HG02852 (cell line): ENCODE measurements at regions not wholly inside any gene's neighbourhood (a gene's known extent, or its start where the extent isn't known, plus 50 kb on each side); places are given as distances from the start of the nearest gene placed in this dataset.
"Not testable (repeated sequence)": the region's sequence is repeated elsewhere in the genome, so short reads cannot be mapped to it uniquely, and the experiment has no call there.

ENCODE experiments used
- ATAC-seq: cut with Tn5 transposase; IDR thresholded peaks from one replicate; pipeline ENCODE4 v1.9.1; 2021; ENCODE audit warnings: mild to moderate bottlenecking, moderate library complexity; ENCODE audit not compliant: unreplicated experiment

DNA sequence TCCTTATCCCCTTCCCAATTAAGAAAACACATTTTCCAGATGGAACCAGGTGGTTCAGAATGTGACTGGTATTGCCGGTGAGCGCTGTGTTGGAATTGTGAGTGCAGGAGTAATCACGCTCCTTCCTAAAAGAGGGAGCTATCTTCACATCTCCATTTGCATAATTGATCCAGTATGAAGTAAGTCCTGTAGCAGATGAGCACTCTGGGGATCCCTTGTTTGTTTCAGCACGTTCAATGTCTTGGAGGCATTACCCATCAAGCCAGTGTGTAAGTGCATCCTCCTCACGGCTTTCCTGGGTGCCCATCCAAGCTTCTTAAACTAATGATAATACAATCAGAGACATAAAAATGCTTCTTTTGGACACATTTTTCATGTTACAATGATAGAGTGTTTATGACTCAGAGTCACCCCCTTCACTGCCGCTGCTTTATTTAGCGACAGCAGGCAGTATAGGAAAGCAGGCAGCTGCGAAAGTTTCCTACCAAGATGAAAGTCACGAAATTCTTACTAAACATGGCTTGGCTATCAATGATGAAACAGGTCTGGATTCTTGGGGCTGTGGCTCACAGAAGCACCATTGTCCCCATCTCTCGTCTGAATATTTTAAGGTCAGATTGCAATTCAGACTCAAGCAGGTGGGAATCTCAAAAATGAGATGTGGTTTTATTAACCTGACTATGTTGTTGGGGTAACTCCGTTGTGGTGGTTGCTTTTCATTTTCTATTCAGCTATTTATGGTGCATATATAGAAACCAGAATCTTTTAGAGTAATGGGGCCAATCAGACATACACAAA lies 346.3 kb upstream of the MDFIC2 start:
- ATAC-seq: no peak

DNA sequence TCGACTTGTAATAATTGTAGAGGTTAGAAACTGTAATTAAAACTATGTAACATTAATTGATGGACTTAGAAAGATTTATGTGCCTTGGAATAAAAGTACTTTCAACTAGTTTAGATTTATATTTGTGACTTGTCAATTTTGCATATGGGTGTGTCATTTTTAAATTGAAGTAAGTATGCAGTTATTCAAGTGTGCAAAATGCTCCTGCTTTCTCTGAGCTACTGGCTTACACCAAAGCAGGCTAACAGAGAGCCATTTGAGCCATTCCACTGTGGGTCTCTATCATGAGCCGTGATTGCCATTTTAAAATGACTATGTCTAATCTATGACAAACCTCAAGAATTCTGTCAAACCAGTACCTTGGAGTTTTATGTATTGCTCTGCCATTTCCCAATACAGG lies 345.0 kb upstream of the MDFIC2 start:
- no peak for ATAC-seq

DNA sequence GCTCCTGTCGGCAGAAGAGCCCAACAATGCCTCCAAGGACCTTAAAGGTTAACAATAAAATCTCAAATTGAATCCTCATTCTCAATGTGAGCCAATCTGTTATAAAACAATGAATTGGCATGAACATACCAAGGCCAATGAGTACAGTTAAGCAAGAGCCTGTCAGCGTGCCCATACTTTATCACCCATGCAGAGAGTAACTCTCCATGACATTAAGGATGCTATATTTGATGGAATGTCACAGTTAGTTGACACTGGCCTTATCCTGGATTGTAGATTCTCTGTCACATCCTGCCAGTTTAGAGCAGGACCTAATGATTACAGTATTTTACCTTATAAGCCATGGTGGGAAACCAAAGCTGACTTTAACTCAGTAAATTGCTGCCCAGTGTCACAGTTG lies 335.4 kb upstream of the MDFIC2 start:
- no peak for ATAC-seq

DNA sequence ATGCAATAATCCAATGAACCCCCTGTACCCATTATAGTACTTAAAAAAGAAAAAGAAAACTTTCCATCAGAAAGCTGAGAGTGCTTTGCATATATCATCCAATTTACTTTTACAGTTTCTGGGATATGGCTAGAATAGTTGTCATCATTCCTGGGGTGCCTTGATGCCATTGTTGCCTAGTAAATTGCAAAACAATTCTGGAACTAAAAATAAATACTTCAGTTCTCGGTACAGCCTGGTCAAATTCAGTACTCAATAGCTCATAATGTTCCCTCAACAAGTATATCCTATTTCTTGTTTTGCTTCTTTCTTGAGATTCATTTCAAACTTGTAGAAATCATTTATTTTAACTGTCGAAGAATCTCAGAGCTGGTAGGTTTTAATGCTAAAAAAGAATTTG lies 334.7 kb upstream of the MDFIC2 start:
- ATAC-seq: no peak

DNA sequence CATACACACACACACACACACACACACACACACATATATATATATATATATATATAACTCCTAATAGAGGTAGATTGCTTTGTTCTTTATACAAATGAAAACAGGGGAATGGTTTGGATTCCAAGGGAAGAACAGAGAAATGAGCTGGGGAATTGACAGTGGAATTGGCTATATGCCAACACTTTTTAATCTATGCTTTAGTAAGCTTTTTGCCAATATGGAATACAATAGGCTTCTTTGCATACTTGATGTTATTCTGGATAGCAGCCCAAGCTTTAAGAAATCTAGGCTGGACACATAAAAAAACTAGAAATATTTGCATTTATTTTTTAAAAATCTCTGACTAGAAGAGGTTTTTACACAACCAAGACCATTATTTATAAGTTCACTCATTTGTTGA lies 334.2 kb upstream of the MDFIC2 start:
- ATAC-seq: no peak

DNA sequence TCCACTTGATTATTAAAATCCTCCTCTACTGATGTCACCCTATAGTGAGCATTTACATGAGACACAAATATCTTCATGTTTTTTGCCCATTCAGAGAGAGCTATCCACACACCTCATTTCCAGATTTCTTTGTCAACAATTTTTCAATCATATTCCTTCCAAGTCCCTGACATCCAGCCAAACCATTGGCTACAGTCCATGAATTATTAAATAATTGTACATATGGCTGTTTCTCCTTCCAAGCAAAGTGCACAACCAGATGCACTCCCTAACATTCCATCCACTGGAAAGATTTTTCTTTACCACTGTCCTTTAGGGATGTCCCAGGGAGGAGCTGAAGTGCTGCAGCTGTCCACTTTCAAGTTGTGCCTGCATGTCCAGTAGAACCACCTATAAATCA lies 328.0 kb upstream of the MDFIC2 start:
- ATAC-seq: no peak

DNA sequence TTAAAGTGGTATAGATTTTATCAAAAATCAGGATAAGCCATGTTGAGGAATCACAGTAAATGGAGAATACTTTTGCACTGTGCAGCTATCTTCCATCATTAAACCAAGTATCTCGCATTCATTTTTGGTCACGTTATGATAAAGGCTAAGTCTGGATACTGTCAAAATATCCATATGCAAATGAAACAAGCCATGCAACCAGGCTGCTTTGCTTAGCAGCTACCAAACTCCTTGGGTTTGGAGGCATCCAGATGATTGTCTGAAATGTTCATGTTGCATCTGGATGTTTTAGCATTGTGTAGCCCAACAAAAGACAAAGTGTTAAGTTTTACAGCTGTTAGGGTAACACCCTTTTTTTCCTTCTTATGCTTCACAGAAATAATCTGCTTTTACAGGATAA lies 322.9 kb upstream of the MDFIC2 start:
- ATAC-seq: no peak

DNA sequence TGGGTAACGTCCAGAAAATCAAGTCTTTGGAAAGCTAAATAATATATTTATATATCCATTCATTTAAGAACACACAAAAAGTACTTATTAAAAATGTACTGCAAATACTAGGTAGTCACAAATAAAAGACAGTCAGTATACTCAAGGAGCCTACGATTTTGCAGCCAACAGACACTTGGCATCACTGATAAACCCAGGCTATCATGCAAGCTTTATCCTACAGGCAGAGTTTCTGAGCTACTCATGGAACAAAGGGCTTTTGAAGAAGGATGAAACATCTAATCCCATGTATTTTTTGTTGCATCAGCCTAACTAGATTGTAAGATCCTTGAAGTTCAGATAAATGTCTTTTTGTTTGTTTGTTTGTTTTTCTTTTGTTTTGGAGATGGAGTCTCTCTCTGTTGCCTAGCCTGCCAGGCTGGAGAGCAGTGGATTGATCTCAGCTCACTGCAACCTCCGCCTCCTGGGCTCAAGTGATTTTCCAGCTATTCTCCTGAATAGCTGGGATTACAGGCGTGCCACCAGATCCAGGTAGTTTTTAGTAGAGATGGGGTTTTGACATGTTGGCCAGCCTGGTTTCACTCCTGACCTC lies 319.4 kb upstream of the MDFIC2 start:
- no peak for ATAC-seq

DNA sequence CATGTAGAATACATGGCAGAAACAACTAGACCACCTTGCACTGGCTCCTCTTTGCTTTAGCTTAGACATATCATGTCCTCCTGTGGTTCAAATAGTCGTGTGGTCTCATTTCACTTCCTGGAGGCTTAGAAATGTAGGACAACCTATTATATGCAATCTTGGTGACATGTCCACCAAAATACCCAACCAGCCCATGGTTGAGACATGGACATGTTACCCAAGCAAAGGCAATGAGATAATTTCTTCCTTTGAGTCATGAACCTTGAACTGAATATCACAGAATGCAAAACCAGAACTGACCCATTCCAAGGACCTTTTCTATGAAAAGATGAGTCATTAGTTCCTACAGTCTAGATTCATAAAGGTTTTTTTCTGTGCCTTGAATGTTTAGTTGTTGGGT lies 309.0 kb upstream of the MDFIC2 start:
- no peak for ATAC-seq

DNA sequence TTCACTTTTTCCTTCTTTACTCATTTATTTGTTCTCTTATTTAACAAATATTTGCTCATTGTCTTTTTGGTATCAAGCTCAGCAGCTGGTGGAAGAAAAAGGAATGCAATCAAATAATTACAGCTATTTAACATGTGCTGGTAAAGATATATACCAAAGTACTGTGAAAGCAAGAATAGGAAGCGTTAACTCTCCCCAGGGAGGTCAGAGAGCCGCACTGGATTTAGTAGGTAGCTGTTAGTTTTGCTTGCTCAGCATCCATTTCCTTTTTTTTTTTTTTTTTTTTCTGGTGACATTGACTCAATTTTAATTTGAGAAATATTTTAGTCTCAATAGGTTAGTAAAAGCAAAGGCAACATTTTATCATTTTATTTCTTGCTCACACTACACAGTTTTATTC lies 308.5 kb upstream of the MDFIC2 start:
- ATAC-seq: no peak

DNA sequence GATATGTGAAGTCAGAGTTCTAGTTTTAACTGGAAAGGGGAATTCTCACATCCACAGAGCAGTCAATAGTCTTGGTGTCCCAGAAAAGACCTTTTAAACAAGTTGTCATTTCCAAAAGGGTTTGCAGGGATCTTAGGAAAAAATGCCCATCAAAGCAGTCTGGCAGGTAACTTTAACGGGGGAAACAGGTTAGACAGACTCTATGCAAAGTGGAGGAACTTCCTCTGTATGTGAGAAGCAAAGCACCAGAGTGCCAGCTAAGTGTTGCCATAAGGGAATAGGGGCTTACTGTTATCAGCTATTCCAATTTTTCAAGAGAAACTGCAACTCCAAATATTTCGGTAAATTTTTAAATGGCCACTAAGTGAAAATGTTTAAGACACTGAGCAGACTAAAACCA lies 307.9 kb upstream of the MDFIC2 start:
- no peak for ATAC-seq

DNA sequence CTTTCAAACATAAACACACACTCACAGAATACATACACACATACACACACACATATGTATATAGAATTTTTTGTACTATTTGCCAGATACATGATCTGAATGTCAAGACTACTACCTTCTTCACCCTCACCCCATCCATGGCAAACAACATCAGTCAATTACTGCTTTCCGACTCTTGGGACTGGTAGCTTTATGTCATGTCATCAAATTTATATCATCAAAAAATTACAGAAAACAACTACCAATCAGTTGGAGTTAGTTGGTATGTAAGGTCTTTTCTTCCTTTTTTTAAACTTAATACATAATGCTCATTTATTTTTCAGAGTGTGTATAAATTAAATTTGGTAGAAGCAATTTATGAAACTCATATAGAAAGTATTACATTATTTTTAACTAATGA lies 305.7 kb upstream of the MDFIC2 start:
- no peak for ATAC-seq

DNA sequence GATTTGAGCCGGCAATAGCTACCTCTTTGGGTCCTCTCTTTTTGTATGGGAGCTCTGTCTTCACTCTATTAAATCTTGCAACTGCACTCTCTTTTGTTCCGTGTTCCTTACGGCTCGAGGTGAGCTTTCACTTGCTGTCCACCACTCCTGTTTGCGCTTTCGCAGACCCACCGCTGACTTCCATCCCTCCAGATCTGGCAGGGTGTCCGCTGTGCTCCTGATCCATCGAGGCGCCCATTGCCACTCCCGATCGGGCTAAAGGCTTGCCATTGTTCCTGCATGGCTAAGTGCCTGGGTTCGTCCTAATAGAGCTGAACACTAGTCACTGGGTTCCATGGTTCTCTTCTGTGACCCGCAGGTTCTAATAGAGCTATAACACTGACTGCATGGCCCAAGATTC lies 304.9 kb upstream of the MDFIC2 start:
- ATAC-seq: not testable (repeated sequence)

DNA sequence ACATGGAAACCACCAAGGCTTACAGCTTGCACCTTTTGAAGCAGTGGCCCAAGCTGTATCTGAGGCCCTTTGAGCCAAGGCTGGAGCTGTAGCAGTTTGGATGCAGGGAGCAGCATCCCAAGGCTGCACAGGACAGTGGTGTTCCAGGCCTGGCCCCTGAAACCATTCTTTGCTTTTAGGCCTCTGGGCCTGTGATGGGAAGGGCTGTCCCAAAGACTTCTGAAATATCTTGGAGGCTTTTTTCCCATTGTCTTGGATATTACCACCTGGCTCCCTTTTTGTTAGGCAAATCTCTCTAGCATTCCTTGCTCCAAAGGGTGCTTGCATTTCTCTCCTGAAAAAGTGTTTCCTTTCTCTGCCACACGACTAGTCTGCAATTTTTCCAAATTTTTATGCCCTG lies 302.8 kb upstream of the MDFIC2 start:
- ATAC-seq: no peak

DNA sequence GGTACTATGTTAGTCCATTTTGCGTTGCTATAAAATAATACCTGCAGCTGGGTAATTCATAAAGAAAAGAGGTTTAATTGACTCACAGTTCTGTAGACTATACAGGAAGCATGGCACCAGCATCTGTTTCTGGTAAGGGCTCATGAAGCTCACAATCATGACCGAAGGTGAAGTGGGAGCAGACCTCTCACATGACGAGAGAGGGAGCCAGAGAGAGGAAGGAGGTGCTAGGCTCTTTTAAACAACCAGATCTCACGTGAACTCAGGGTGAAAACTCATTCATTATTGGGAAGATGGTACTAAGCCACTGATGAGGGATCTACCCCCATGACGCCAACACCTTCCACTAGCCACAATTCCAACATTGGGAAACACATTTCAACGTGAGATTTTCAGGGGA lies 301.7 kb upstream of the MDFIC2 start:
- ATAC-seq: no peak

DNA sequence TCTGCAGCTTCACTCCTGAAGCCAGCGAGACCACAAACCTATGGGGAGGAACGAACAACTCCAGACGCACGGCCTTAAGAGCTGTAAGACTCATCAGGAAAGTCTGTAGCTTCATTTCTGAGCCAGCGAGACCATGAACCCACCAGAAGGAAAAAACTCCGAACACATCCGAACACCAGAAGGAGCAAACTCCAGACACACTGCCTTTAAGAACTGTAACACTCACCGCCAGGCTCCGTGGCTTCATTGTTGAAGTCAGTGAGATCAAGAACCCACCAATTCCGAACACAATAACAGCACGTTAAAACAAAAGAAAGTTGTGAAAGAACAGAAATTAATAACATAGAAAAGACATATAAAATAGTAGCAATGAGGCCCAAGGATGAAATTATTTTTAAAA lies 300.5 kb upstream of the MDFIC2 start:
- no peak for ATAC-seq

DNA sequence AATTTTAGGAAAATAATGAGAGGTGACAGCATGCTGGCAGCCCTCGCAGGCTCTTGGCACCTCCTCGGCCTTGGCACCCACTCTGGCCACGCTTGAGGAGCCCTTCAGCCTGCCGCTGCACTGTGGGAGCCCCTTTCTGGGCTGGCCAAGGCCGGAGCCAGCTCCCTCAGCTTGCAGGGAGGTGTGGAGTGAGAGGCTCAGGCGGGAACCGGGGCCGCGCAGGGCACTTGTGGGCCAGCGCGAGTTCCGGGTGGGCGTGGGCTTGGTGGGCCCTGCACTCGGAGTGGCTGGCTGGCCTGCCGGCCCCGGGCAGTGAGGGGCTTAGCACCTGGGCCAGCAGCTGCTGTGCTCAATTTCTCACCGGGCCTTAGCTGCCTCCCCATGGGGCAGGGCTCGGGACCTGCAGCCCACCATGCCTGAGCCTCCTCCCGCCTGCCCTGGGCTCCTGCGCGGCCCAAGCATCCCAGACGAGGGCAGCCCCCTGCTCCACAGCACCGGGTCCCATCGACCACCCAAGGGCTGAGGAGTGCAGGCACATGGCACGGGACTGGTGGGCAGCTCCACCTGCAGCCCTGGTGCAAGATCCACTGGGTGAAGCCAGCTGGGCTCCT lies 299.3 kb upstream of the MDFIC2 start:
- ATAC-seq: not testable (repeated sequence)

DNA sequence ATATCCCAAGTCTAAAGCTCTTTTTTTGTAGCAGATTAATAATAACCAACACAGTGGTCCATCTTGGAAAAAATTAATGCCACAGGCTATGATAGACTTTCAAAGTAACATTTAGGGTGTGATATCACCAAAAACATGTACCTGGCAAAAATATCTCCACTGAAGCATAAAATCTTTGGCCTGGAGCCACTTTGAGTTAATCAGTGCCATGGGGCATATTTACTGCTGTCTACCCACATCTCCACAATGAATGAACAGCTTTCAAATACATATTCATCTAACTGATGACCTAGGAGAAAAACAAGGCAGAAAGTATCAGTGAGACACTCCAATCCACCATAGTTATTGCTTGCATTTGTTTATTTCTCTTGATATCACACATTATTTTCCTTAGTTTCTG lies 296.0 kb upstream of the MDFIC2 start:
- no peak for ATAC-seq

DNA sequence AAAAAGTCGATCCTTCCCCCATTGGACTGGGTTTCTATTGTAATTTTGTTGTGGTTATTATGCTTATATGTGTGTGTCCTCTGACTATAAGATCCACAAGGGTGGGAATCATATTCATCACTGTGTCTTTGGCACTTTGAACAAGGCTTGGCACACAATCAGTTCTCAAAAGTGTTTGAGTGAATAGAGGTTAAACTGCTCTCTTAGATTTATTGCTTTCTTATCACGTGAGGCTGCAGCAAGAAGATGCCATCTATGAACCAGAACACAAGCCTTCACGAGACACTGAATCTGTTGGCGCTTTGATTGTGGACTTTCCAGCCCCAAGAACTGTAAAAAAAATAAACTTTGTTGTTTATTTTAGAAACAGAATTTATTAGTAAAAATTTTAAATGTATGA lies 295.0 kb upstream of the MDFIC2 start:
- no peak for ATAC-seq

DNA sequence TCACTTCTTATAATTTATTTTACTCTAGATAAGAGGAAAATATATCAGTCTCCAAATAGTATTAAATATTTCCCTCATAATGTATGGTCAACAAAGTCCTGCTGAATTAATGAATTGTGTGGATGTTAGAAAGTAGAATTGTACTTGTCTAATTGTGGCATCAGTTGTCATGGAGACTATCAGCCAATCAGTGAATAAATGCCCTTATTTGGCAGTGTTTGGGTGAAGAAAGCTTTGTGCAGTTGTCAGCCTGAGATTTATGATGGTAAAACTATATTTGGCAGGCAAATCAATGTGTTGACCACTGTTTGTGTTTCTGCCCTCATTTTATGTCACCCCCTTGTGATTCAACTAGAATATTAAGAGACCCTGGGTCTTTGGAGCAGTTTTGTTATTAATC lies 293.6 kb upstream of the MDFIC2 start:
- ATAC-seq: no peak

DNA sequence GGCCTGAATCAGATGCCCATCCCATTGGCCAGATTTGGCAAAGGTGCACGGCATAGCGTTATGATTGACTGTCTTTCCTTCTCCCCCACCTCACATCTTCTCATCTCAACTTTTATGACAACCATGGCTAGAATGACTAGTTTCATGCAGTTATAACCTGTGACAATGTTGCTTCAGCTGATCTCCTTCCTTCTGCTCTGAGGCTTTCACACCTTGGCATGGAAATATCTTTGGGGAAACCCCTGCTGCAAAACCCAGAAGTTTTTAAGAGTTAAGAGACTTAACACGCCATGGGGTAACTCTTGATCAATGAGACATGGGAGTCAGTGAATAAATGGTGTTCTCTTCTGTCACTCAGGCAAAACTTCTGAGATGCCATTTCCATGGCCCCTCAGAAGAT lies 290.7 kb upstream of the MDFIC2 start:
- ATAC-seq: no peak

DNA sequence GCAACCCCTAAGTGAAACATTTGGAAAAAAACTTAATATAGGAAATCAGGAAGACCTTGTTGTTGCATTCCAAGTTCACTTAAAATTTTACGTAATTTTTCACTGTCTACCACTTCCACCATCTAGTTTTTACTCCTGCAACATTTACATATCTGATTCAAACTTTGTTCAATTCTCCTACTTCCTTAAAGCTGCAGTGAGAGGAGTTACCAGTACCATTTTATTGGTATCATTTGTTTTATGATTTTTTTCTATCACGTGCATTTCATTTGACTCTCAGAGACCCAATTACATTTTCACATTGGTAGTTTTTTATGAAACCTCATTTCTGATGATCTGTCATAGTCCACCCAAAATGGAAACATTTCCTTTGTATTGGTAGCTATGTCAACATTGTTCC lies 284.9 kb upstream of the MDFIC2 start:
- no peak for ATAC-seq

DNA sequence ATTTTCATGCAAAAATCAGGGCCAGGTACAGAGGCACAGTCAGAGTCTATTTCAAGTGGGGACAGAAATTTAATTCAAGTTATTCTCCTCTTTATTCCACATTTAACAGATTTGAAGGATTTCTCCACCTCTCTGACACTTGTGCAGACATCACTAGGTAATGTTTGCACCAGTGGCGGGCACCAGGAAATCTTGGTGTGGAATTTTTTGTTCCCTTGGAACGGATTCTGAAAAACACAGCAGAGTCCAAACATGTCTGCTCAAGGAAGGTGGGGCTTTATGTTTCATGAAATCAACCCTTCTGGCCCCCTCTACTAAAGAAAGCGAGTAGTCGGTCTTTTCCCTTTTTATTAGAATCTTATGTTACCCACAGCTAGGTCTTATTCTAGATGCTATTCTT lies 271.2 kb upstream of the MDFIC2 start:
- no peak for ATAC-seq
